NCI-H2227 (cell line): ENCODE measurements at regions not wholly inside any gene's neighbourhood (a gene's known extent, or its start where the extent isn't known, plus 50 kb on each side); places are given as distances from the start of the nearest gene placed in this dataset.
"Not testable (repeated sequence)": the region's sequence is repeated elsewhere in the genome, so short reads cannot be mapped to it uniquely, and the experiment has no call there.

Experiments used
- DNase-seq: peaks from one replicate; lab custom pipeline; 2025; ENCODE audit not compliant: unreplicated experiment; lab: John Stamatoyannopoulos, UW

DNA sequence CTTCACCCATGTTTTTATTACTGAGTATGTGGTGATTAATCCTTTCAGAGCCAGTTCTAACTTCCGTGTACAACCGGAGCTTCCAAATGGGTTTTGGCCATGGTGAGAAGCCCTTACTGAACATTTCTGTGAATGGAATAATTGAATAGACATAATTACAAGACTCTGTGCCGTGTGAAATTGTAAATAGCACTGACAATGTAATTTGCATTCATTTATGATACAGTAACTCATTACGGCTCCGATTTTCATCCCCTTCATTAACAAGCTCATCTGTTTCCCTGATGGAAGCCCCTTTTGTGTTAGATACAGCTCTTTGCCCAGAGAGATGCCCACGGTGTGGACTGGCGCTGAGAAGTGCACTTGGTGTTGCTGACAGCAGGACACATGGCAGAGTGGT lies 891.0 kb downstream of the AACS start:
- no peak for DNase-seq

DNA sequence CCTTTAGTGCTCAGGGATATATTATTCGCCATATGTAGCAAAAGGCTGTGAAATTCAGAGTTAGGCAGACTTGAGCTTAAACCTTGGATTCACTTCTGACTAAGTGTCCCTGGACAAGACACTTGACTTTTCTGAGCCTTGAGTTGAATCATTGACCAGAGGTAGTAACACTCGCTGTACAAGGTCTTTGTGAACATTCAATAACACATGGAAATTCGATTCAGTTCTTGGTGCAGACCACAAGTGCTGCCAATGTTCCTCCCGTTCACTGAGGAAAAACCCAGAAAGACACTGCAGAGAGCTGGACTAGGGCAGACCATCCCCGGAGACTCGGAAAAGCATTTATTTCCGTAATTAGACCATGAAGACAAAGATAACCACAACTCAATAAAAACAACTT lies 901.4 kb downstream of the AACS start:
- DNase-seq, result no peak

DNA sequence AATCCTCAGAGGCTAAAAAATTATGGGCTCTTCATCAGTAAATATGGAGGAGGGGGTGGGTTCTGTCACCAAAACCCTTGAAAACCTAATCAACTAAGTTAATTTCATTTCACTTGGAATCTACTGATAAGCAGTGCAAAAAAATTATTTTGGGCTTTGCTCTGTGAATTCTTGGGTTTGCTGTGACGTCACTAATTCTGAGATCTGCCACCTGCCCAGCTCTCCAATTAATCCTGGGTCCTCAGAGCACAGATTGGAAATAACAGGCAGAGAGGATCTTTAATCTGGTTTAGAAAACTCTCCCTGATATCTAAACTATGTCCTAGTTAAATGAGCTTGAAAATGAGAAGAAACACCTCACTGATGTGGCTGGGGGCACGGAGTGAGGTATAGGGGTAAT lies 903.2 kb downstream of the AACS start:
- DNase-seq, result no peak

DNA sequence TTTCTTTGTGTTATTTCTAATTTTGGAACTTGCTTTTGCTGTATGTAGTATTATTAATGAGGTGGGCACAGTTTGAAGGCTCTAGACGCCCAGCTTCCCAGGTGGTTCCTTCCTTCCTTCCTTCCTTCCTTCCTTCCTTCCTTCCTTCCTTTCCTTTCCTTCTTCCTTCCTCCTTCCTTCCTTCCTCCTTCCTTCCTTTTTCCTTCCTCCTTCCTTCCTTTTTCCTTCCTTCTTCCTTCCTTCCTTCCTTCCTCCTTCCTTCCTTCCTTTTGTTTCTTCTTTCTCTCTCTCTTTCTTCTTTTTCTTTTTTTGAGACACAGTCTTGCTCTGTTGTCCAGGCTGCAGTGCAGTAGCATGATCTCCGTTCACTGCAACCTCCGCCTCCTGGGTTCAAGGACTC lies 906.7 kb downstream of the AACS start:
- no peak for DNase-seq

DNA sequence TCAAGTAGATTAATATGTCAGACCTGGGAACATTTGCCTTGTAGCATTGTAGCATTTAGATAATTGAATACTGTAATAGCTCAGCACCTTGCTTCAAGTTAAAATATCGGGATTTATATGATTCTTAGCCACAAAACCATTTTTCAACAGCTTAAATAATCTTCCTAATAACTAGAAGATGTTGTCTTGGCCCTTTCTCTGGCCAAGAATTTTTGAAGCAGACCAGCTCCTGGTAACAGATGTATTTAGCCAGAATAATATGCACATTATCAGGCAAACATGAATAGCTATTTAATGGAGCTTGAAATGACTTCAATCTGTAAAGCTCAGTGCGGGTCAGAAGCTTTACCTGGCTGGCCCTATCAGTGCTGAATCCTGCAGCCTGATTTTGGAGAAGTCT lies 913.1 kb downstream of the AACS start:
- DNase-seq, result no peak

DNA sequence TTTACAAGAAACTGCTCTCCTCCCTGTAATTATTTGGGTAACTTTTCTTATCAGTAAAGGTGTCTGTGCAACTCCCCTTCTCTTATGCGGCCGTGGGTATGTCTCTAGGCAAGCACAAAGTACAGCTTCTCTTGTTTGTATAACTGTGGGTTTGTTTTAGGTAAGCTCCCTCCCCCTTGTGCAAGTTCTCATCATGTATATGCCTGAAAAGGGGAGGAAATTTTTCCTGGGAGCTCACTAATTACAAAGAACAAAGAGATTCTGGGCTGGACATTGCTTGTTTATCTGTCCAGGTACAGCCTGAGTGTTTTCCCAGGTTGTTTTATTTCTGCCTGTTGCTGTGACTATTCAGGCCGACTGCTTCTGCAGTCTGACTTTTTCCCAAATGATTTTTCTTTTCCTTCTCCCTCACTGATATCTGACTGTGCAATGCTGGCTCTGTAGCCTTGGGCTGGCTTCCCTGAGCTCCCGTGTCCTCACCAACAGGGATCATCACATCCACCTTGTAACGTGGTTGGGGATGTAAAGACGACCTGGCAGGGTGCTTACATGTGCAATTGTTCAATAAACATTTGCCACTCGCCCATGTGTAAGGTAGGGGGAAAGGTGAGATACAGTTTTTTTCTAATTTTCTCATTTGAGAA lies 916.5 kb downstream of the AACS start:
- no peak for DNase-seq

DNA sequence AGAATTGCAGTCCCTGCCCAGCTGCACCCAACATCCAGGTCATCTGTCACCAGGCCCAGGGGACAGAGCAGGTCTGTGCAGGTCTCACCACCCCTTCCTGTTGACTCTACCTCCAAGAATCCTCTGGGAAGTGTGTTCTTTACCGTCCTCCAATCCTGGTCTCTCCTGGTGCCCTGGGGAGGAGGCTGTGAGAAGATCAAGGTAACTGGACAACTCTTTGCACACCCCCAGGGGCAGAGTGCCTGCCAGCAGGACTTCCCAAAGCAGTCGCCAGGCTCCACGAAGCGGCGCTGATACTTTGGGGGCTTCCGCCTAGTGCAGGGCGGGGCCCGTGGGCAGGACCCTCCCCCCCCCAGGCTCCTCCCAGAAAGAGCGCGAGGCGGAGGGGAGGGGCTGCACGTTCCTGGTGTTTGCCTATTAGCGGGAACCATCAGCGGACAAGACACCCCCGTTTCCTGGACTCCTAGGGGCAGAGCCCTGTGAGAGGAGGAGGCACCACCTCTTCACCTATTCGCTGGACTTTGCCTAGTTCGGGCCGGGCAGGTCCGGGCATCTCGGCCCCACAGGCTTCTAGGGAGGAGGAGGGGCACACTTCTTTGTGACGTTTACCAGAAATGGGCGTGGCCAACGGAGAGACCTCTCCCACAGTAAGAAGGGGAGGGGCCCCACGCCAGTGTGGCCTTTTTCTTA lies 918.0 kb downstream of the AACS start:
- DNase-seq, result no peak

DNA sequence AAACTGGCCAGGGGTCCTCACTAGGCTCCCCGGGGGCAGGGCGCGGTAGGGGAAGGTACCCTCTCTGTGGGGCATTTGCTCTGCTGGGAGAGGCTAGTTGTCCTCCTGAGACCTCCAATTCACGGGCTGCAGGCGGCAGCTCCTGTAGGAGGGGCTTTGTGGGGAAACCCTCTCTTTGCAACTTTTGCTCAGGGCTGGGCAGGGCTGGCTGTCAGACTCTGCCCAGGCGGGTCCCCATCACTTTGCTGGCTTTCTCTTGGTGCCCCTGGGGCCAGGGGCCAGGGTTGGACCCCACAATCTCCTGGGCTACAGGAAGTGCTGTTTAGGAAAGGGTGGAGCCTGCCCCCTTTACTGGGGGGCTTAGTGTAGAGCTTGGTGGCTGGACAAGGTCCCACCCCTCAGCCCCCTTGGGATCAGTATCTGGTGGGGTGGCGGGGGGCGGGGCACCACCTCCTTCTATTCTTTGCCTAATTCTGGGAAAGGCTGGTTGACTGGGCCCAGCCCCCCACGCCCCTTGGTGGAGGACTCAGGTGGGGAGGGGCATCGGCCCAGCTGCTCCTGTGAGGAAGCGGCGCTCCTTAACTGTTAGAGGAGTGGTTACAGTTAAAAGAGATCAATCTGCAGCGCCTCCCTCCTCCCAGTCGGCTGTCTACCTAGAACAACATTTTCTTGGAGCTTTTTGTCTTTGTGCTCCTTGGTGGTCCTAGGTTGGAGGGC lies 918.7 kb downstream of the AACS start:
- no peak for DNase-seq

DNA sequence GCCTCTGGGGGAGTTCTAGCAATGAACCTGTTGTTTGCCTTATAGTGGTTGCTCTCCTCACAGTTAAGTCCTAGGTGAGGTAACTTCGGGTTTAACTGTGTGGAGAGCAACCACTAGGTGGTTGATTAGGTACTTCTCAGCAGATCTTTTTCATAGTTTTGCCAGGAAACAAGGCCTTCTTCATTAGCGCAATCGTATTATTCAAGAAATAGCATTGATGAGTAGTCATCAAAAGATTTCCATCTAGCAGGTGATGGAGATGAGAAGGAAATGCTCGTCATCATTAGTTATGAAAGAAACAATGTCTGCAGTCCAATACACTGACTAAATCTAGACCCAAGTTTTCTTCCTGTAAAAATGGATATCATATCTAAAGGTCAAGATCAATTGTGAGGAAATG lies 923.3 kb downstream of the AACS start:
- DNase-seq, result no peak

DNA sequence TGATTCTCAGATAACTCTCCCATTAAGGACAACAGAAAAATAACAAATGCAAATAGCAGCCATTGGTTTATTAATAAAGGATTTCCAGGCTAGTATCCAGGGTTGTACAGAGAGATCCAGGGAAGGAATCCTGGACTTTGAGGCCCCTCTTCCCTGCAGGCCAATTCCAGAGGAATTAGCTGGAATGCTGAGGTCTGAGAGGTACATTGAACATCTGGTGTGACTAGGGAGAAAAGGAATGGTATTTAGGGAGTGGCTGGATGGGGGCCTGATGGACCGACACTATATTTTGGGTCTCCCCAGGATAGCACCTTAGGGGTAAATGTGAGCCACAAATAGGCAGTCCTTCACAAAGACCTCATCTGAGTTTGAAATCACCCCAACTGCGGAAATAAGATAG lies 924.5 kb downstream of the AACS start:
- DNase-seq, result no peak

DNA sequence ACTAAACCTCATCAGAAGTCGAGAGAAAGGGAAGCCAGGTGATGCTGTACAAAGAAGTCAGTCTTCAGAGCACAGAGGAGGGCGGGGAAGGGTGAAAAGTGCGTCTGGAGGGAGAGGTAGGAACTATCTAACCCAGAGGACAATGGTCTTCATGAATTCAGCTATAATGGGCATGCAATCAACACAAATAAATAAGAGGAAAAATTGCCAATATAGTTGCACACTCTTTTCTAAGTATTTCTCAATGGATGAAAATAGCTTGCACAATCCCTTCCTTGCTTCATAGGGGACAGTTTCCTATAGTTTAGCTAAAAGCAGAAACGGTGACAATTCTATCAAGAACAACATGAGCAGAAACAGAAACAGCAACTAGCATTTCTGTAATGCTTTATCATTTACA lies 931.2 kb downstream of the AACS start:
- DNase-seq, result no peak

DNA sequence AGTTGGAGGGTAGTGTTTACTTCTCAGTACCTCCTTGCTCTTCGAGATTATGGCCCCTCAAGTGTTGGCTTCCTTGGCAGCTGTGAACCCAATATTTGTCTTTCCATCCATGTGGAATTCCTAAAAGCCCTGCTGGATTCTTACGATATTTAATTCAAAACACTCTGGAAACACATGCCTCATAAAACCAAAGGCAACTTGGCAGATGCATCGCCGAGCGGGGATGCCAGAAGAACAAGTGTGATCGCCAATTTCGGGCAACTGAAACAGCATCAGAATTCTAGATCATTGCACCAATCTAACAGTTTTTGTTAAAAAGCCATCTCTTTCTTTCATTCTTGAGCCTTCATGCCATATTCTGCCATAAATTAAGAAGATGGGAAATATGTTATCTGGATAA lies 934.4 kb downstream of the AACS start:
- no peak for DNase-seq

DNA sequence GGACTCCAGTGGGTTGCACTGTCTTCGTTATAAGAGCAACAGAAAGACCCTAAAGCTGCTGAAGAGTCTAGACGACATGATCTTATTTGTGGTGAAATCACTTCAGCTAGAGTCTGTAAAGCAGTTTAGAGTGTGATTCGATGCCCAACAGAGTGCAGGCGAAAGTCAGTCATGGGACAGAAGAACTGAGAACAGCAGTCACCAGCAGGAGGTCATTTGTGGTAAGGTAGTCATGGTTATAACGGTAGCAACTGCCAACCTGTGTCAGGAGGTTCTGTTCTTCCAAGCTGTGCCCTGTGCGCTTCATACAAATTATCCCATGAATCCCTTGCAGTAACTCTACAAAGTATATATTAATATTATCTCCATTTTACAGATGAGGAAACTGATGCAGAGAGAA lies 954.1 kb downstream of the AACS start:
- DNase-seq, result no peak

DNA sequence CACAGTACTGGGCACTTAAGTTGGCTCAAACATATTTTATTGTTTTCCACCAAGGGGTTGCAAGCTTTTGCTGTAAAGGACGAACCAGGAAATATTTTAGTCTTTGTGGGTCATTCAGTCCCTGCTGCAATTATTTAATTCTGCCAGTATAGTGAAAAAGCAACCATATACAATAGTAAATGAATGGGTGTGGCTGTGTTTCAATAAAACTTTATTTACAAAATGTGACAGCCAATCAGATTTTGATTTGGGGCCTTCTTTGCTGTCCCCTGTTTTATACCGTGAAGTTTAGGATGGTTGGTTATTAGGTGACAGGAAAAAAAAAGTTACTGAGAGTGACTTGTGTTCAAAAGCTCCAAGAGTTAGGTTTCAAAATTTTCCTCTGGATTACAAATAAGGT lies 956.4 kb downstream of the AACS start:
- DNase-seq, result no peak

DNA sequence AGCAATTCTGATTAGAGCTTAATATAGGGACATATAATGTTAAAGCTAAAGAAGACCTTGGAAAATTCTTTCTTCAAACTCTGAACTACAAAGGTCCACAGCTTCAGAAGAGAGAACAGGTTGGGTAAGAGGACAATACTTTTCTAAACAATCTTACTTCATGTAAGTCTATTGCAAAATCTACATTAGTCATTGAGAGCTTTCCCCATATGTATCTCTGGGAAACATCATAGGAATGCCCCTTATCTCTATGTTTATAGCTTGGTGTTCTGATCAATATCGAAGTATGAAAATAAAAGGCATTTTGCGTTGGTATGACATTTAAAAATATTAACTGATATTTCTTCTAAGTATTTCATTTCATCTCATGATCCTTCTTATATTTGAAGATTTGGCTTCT lies 962.6 kb downstream of the AACS start:
- no peak for DNase-seq

DNA sequence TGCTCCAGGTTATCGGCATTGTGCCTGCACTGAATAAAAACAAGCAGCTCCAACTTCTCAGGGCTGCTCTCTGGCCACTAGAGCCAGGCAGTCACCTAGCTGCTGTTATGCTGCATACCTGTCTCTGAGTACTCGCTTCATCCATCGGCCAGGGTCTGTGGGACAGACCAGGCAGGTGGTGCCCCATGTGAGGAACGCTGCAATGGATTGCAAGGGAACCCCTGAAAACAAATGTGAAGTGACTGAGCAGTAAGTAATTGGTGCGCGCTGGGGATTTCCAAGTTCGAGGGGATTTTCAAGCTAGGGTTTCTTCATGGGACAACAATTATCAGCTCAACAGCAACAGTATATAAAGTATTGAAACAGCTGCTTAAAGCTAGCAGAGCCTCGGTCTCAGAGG lies 965.3 kb downstream of the AACS start:
- DNase-seq, result no peak

DNA sequence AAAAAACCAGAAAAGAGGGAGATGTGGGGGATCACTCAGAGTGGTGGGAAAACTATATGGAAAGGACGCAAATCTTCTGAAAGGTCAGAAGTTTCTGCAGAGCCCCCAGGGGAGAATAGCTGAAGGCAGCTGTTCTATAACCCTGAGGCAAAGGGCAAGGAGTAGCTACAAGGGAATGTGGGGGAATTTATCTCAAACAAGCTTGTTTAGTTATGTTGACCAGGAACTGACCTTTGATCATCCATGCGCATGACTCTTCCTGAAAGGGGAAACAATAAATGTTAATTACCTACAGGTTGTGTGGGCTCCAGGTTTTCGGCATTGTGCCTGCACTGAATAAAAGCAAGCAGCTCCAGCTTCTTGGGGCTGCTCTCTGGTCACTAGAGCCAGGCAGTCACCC lies 968.5 kb downstream of the AACS start:
- DNase-seq, result no peak

DNA sequence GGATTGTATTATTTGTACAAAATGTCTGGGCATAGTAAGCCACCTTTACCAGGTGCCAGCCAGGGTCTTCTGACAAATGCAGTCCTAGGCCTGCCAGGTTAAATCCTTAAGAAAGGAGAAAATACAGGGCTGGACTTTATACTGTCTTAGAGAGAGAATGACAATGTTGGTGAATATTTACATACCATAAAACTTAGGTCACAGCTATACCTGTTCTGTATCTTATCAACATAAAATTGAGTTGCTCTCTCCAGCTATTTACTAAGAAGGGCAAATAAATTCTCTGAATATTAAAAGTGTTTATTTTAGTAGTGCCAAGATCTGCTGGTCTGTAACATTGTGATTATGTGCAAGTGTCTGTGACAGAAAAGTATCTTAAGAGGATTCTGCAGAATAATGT lies 971.1 kb downstream of the AACS start:
- no peak for DNase-seq

DNA sequence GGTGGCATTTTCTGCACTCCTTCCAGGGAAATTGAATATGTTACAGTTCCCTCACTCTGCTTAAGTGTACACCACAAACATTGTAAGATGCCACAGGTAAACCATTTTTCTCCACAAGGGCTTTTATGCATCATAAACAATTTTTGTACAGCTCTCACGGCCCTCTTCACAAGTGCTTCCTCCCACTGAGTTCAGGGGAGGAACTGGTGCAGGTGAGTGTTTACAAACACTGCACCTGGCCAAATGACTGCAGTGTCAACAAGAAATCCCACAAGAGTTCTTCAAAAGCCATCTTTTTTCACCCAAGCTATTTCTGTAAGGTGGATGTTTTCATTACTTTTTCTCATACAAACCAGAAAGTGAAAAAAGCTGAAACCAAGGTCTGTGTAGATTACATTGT lies 973.2 kb downstream of the AACS start:
- no peak for DNase-seq

DNA sequence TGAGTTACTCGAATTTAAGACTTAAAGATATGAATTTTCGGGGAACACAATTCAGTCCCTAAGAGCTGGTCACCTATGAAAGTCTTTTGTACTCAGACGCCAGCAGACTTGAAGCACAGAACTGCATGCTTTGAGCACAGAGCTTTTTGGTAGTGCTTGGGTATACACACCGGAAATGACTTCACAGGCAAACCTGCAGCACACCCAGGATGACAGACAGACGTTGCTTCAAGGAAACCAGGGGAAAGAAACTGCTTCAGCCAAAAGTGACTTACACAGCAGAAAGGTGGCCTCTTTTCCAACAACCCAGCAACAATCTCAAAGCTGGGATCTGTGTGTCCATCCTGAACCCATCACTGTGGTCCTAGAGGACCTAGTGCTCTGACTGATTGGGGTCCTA lies 975.1 kb downstream of the AACS start:
- DNase-seq, result no peak

DNA sequence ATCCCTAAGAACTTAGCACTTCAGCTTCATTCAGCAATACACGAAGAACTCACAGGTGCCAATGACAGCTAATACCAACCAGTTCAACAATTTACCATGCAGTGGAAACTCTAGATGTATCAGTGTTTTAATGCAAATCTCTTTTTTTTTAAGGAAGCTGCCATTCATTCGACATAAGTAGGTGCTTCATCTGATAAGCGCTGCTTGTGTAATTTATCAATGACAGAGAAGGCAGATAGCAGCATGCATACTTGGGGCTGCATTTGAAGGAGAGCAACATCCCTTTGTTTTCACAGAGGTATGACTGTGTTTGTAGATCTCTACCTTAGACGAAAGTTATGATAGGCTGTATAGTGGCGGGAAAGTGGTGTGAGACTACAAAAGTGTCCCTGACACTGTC lies 977.1 kb downstream of the AACS start:
- no peak for DNase-seq

DNA sequence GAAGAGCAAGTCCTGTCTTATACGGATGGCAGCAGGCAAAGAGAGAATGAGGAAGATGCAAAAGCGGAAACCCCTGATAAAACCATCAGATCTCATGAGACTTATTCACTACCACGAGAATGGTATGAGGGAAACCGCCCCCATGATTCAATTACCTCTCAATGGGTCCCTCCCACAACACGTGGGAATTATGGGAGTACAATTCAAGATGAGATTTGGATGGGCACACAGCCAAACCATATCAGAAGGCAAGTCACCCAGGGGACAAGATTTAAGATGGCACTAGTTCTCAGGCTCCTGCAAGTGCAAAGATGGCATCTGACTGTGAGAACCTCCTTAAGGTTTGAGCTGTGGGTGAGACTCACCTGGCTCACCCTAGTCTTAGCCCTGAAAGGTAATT lies 984.3 kb downstream of the AACS start:
- not testable (repeated sequence) for DNase-seq
